ENCODE measurements at regions not wholly inside any gene's neighbourhood (a gene's known extent, or its start where the extent isn't known, plus 50 kb on each side); places are given as distances from the start of the nearest gene placed in this dataset.
"Not testable (repeated sequence)": the region's sequence is repeated elsewhere in the genome, so short reads cannot be mapped to it uniquely, and the experiment has no call there.

GRCh38 chr7:81846398-81846797, 76.6 kb upstream of the HGF start:
- H2AFZ ChIP-seq (ENCODE audit: insufficient read depth, low read depth, low read length, poor library complexity, severe bottlenecking), result no peak overlapping the region
- peak overlapping the region; percentile 53 to 92 (median 79) for H3K4me3 ChIP-seq (replicated peaks in 1 of 3; ENCODE audit: low read depth in 2 of 3, low read length in 3 of 3)
- intact Hi-C loops (cut with micrococcal nuclease), result loop anchor here (10.0 kb wide), 1 partner anchor 72 kb away; the partner anchor contains the start of gene HGF (in 2 of the 2)

GRCh38 chr7:81845744-81846241, 75.9 kb upstream of the HGF start:
- H3K4me3 Mint-ChIP-seq, result peak overlapping the region; percentile 71 to 89

More at GRCh38 chr7:81846398-81846797, 76.6 kb upstream of the HGF start:
- H3K27ac Mint-ChIP-seq, result peak overlapping the region; percentile 94 to 96 (median 96)
- Histone ChIP-seq H3K9me3 (replicated peaks in 1 of 2; ENCODE audit: control insufficient read depth in 1 of 2, insufficient read depth in 1 of 2, low read length in 2 of 2) (peaks cover 0 to 6% of the 10 kb centered on the region in 2 donors), H3K9ac (ENCODE audit: insufficient read depth, low read length, poor library complexity, severe bottlenecking) (peak overlapping the region; percentile 51), H3K36me3 (replicated peaks in 1 of 2; ENCODE audit: control insufficient read depth in 1 of 2, insufficient read depth in 2 of 2, low read length in 2 of 2) (no peaks in the 10 kb centered on the region), H3K27ac (ENCODE audit: low read depth in 1 of 2, low read length in 2 of 2) (peak overlapping the region; percentile 89 to 94), H3K4me2 (replicated peaks; ENCODE audit: extremely low read depth, low read length, poor library complexity, severe bottlenecking) (peak overlapping the region; percentile 92), H3K4me1 (ENCODE audit: control insufficient read depth in 1 of 2, insufficient read depth in 2 of 2, low read length in 2 of 2) (peaks cover 13 to 32% of the 10 kb centered on the region in 2 donors), H3K27me3 (ENCODE audit: control insufficient read depth in 2 of 2, insufficient read depth in 2 of 2, low read length in 2 of 2) (no peaks in the 10 kb centered on the region), H4K20me1 (ENCODE audit: insufficient read depth, low read length) (no peaks in the 10 kb centered on the region), H3K79me2 (ENCODE audit: insufficient read depth, low read length) (no peaks in the 10 kb centered on the region)
- WGBS (ENCODE audit: insufficient coverage), result no CpG with 5 or more reads among the region's 1 CpG
- peak overlapping the region; percentile 71 to 89 for H3K4me3 Mint-ChIP-seq
- DNase-seq, result peak; percentile 88 to 98 (median 95)
- H3K4me1 Mint-ChIP-seq, result peaks cover 31% of the 10 kb centered on the region
- no peaks in the 10 kb centered on the region for H3K27me3 Mint-ChIP-seq (ENCODE audit: low read depth in 3 of 3)
- H3K36me3 Mint-ChIP-seq, result peaks cover 0 to 2% of the 10 kb centered on the region in 2 donors
- H3K9me3 Mint-ChIP-seq, result peaks cover 0 to 12% (median 6%) of the 10 kb centered on the region in 7 donors
- TF ChIP-seq CTCF (IDR thresholded peaks at IDR 0.05), result no peak

GRCh38 chr7:81843657-81844056, 73.8 kb upstream of the HGF start:
- H2AFZ ChIP-seq (ENCODE audit: insufficient read depth, low read depth, low read length, poor library complexity, severe bottlenecking); H3K36me3 ChIP-seq (replicated peaks in 1 of 2; ENCODE audit: control insufficient read depth in 1 of 2, insufficient read depth in 2 of 2, low read length in 2 of 2); H3K4me2 ChIP-seq (replicated peaks; ENCODE audit: extremely low read depth, low read length, poor library complexity, severe bottlenecking); H3K9me3 ChIP-seq (replicated peaks in 1 of 2; ENCODE audit: control insufficient read depth in 1 of 2, insufficient read depth in 1 of 2, low read length in 2 of 2); H3K27ac ChIP-seq (ENCODE audit: low read depth in 1 of 2, low read length in 2 of 2); H4K20me1 ChIP-seq (ENCODE audit: insufficient read depth, low read length); H3K9ac ChIP-seq (ENCODE audit: insufficient read depth, low read length, poor library complexity, severe bottlenecking); H3K4me3 Mint-ChIP-seq; H3K27me3 Mint-ChIP-seq (ENCODE audit: low read depth in 3 of 3); H3K27me3 ChIP-seq (ENCODE audit: control insufficient read depth in 2 of 2, insufficient read depth in 2 of 2, low read length in 2 of 2); H3K9me3 Mint-ChIP-seq; H3K27ac Mint-ChIP-seq; H3K4me3 ChIP-seq (replicated peaks in 1 of 3; ENCODE audit: low read depth in 2 of 3, low read length in 3 of 3); H3K79me2 ChIP-seq (ENCODE audit: insufficient read depth, low read length); H3K36me3 Mint-ChIP-seq; DNase-seq: not testable (repeated sequence)
- intact Hi-C loops (cut with micrococcal nuclease), result loop anchor here (5.0 to 10.0 kb wide), 2 partner anchors 36 to 69 kb away; partner anchors contain the start of gene HGF (in 2 of the 2)
- peaks cover 13 to 32% of the 10 kb centered on the region in 2 donors for H3K4me1 ChIP-seq (ENCODE audit: control insufficient read depth in 1 of 2, insufficient read depth in 2 of 2, low read length in 2 of 2)
- WGBS (ENCODE audit: insufficient coverage), result no CpG with 5 or more reads among the region's 2 CpGs
- peaks cover 38% of the 10 kb centered on the region for H3K4me1 Mint-ChIP-seq

More at GRCh38 chr7:81845744-81846241, 75.9 kb upstream of the HGF start:
- peak overlapping the region; percentile 59 for H2AFZ ChIP-seq (ENCODE audit: insufficient read depth, low read depth, low read length, poor library complexity, severe bottlenecking)
- peak overlapping the region; percentile 89 to 94 for H3K27ac ChIP-seq (ENCODE audit: low read depth in 1 of 2, low read length in 2 of 2)
- peaks cover 13 to 32% of the 10 kb centered on the region in 2 donors for H3K4me1 ChIP-seq (ENCODE audit: control insufficient read depth in 1 of 2, insufficient read depth in 2 of 2, low read length in 2 of 2)
- H3K9me3 Mint-ChIP-seq, result peaks cover 0 to 12% (median 6%) of the 10 kb centered on the region in 7 donors
- peaks cover 0 to 6% of the 10 kb centered on the region in 2 donors for H3K9me3 ChIP-seq (replicated peaks in 1 of 2; ENCODE audit: control insufficient read depth in 1 of 2, insufficient read depth in 1 of 2, low read length in 2 of 2)
- H3K36me3 ChIP-seq (replicated peaks in 1 of 2; ENCODE audit: control insufficient read depth in 1 of 2, insufficient read depth in 2 of 2, low read length in 2 of 2), result no peaks in the 10 kb centered on the region
- H3K4me2 ChIP-seq (replicated peaks; ENCODE audit: extremely low read depth, low read length, poor library complexity, severe bottlenecking), result peak overlapping the region; percentile 92
- H3K4me1 Mint-ChIP-seq, result peaks cover 31% of the 10 kb centered on the region
- no peaks in the 10 kb centered on the region for H3K79me2 ChIP-seq (ENCODE audit: insufficient read depth, low read length)
- H3K27ac Mint-ChIP-seq, result peak overlapping the region; percentile 94 to 96 (median 96)
- no peaks in the 10 kb centered on the region for H3K27me3 Mint-ChIP-seq (ENCODE audit: low read depth in 3 of 3)
- H3K36me3 Mint-ChIP-seq, result peaks cover 0 to 2% of the 10 kb centered on the region in 2 donors
- TF ChIP-seq CTCF (IDR thresholded peaks at IDR 0.05), result no peak
- H3K9ac ChIP-seq (ENCODE audit: insufficient read depth, low read length, poor library complexity, severe bottlenecking), result peak overlapping the region; percentile 51
- peak; percentile 42 to 76 (median 57) for DNase-seq
- peak overlapping the region; percentile 53 to 92 (median 79) for H3K4me3 ChIP-seq (replicated peaks in 1 of 3; ENCODE audit: low read depth in 2 of 3, low read length in 3 of 3)
- H4K20me1 ChIP-seq (ENCODE audit: insufficient read depth, low read length), result no peaks in the 10 kb centered on the region
- no peaks in the 10 kb centered on the region for H3K27me3 ChIP-seq (ENCODE audit: control insufficient read depth in 2 of 2, insufficient read depth in 2 of 2, low read length in 2 of 2)
- WGBS (ENCODE audit: insufficient coverage), result 0% methylated on average over 1 of the region's 7 CpGs
- intact Hi-C loops (cut with micrococcal nuclease), result loop anchor here (10.0 kb wide), 1 partner anchor 71 kb away; the partner anchor contains the start of gene HGF (in 2 of the 2)
